HG03432 (cell line): ENCODE measurements at regions not wholly inside any gene's neighbourhood (a gene's known extent, or its start where the extent isn't known, plus 50 kb on each side); places are given as distances from the start of the nearest gene placed in this dataset.
A peak's percentile ranks its signal among the peaks of the same experiment; 100 is the strongest.

Experiments used
- ATAC-seq: cut with Tn5 transposase; IDR thresholded peaks from one replicate; pipeline ENCODE4 v1.9.1; 2021; ENCODE audit warnings: mild to moderate bottlenecking, moderate library complexity; ENCODE audit not compliant: unreplicated experiment

GRCh38 chr3:150172356-150172755 lies 201.7 kb upstream of the PFN2 start:
- ATAC-seq: no peak

- ATAC-seq: no peak
These were observed 200.3 kb upstream of the PFN2 start for GRCh38 chr3:150170852-150171520.

- no peak for ATAC-seq
These were observed 198.7 kb upstream of the PFN2 start for GRCh38 chr3:150169330-150169940.

- no peak for ATAC-seq
These were observed 198.0 kb upstream of the PFN2 start for GRCh38 chr3:150168698-150169097.

- ATAC-seq: no peak
These were observed 194.8 kb upstream of the PFN2 start for GRCh38 chr3:150165396-150166094.

GRCh38 chr3:150161011-150161410 lies 190.3 kb upstream of the PFN2 start:
- ATAC-seq: no peak

- ATAC-seq: no peak
These were observed 188.4 kb upstream of the PFN2 start for GRCh38 chr3:150158943-150159625.

GRCh38 chr3:150152567-150152966 lies 181.9 kb upstream of the PFN2 start:
- no peak for ATAC-seq

GRCh38 chr3:150150633-150151032 lies 179.9 kb upstream of the PFN2 start:
- ATAC-seq: no peak

GRCh38 chr3:150149651-150150051 lies 179.0 kb upstream of the PFN2 start:
- no peak for ATAC-seq

GRCh38 chr3:150148227-150148626 lies 177.5 kb upstream of the PFN2 start:
- ATAC-seq: no peak

GRCh38 chr3:150147776-150148175 lies 177.1 kb upstream of the PFN2 start:
- peak; percentile 18 for ATAC-seq

- ATAC-seq: peak; percentile 87
These were observed 176.5 kb upstream of the PFN2 start for GRCh38 chr3:150146991-150147761.

- no peak for ATAC-seq
These were observed 175.0 kb upstream of the PFN2 start for GRCh38 chr3:150145659-150146058.

- no peak for ATAC-seq
These were observed 173.6 kb upstream of the PFN2 start for GRCh38 chr3:150144191-150144708.

- no peak for ATAC-seq
These were observed 172.2 kb upstream of the PFN2 start for GRCh38 chr3:150142936-150143335.

- no peak for ATAC-seq
These were observed 171.2 kb upstream of the PFN2 start for GRCh38 chr3:150141790-150142326.

GRCh38 chr3:150140614-150141321 lies 170.1 kb upstream of the PFN2 start:
- no peak for ATAC-seq

GRCh38 chr3:150138824-150139223 lies 168.1 kb upstream of the PFN2 start:
- ATAC-seq: no peak

- no peak for ATAC-seq
These were observed 165.5 kb upstream of the PFN2 start for GRCh38 chr3:150136242-150136641.
